Upper lobe of left lung (tissue), 4 donors: ENCODE measurements at regions not wholly inside any gene's neighbourhood (a gene's known extent, or its start where the extent isn't known, plus 50 kb on each side); places are given as distances from the start of the nearest gene placed in this dataset.

ENCODE experiments used
- CTCF ChIP-seq, 6 experiments: fragments of 450-650 bp in 4 of 6; fragments of 200-600 bp in 2 of 6; sonication (generic) in 2 of 6; IDR thresholded peaks; one replicate each; pipeline ENCODE4 v1.5.1; 2016 to 2019; ENCODE audit warnings: antibody characterized with exemption in 6 of 6
- POLR2AphosphoS5 ChIP-seq, 2 donors: sonication (generic); formaldehyde crosslinking; IDR thresholded peaks; one replicate each; pipeline ENCODE4 v1.5.1; 2017; ENCODE audit warnings: antibody characterized with exemption in 2 of 2

- TF ChIP-seq CTCF (IDR thresholded peaks at IDR 0.05) = no peak
- TF ChIP-seq POLR2AphosphoS5 (IDR thresholded peaks at IDR 0.05) = no peak
Observed at GRCh38 chr4:52366621-52367020, 292.5 kb downstream of the USP46 start.
